A673 (cell line): ENCODE measurements at regions not wholly inside any gene's neighbourhood (a gene's known extent, or its start where the extent isn't known, plus 50 kb on each side); places are given as distances from the start of the nearest gene placed in this dataset.

Experiments used
- BruUV-seq: library from RNA; stranded (reverse); fragments of 400-500 nt; replicated peaks from 2 replicates; lab custom pipeline; 2021; lab: Mats Ljungman, UMichigan
- CTCF ChIA-PET: fragments of 300-600 bp; sonication (Branson Sonifier 250); formaldehyde crosslinking; loops from one replicate; lab custom pipeline; 2022; ENCODE audit warnings: antibody characterized with exemption; lab: Charles Lee
- POLR2A ChIA-PET: fragments of 300-600 bp; sonication (Branson Sonifier 250); formaldehyde crosslinking; loops from one replicate; lab custom pipeline; 2022; ENCODE audit warnings: antibody characterized with exemption; ENCODE audit not compliant: low non-redundant PET; lab: Charles Lee
- DNase-seq: peaks from one replicate; pipeline ENCODE4 v3.0.0-alpha.2; 2015; ENCODE audit warnings: low spot score
- H3K27ac ChIP-seq: fragments of 200-600 bp; sonication (generic); 2 replicates; pipeline ENCODE4 v1.5.1; 2016; ENCODE audit warnings: mixed run types, low read depth, mild to moderate bottlenecking, mixed read lengths, antibody characterized with exemption, low read length; ENCODE audit not compliant: poor library complexity, severe bottlenecking
- H3K27me3 ChIP-seq: fragments of 200-600 bp; sonication (generic); replicated peaks from 2 replicates; pipeline ENCODE4 v1.6.1; 2017; ENCODE audit warnings: mixed run types, low read depth, mild to moderate bottlenecking, mixed read lengths, antibody characterized with exemption, low read length; ENCODE audit not compliant: insufficient read depth, poor library complexity
- H3K36me3 ChIP-seq: fragments of 200-600 bp; sonication (generic); 2 replicates; pipeline ENCODE4 v1.6.1; 2016; ENCODE audit warnings: mixed run types, mild to moderate bottlenecking, mixed read lengths, antibody characterized with exemption, low read length; ENCODE audit not compliant: insufficient read depth, poor library complexity, severe bottlenecking
- H3K4me1 ChIP-seq: fragments of 200-600 bp; sonication (generic); 2 replicates; pipeline ENCODE4 v1.6.1; 2017; ENCODE audit warnings: mixed run types, mild to moderate bottlenecking, mixed read lengths, antibody characterized with exemption, low read length; ENCODE audit not compliant: insufficient read depth, poor library complexity, severe bottlenecking
- H3K4me3 ChIP-seq: fragments of 200-600 bp; sonication (generic); 2 replicates; pipeline ENCODE4 v1.5.1; 2016; ENCODE audit warnings: low read depth, mixed run types, mild to moderate bottlenecking, mixed read lengths, low read length; ENCODE audit not compliant: poor library complexity, severe bottlenecking
- H3K9me3 ChIP-seq: fragments of 200-600 bp; sonication (generic); 2 replicates; pipeline ENCODE4 v1.6.1; 2016; ENCODE audit warnings: mixed run types, low read depth, mild to moderate bottlenecking, mixed read lengths, antibody characterized with exemption, low read length; ENCODE audit not compliant: poor library complexity, severe bottlenecking
- EZH2 ChIP-seq: fragments of 200-600 bp; sonication (generic); IDR thresholded peaks from 2 replicates; pipeline ENCODE4 v1.6.1; 2017; ENCODE audit warnings: borderline replicate concordance, low read depth, mild to moderate bottlenecking, mixed read lengths, antibody characterized with exemption, low read length; ENCODE audit not compliant: poor library complexity, severe bottlenecking
- intact Hi-C: fragments of 100-400 bp; cut with micrococcal nuclease; formaldehyde crosslinking; loops from one replicate; pipeline ENCODE4 v1.10.0; 2022; ENCODE audit not compliant: unreplicated experiment
- TF ChIP-seq, protein P1 (sequence below): fragments of 300-800, 200-600 bp; sonication (generic); conservative IDR thresholded peaks from 2 replicates; pipeline ENCODE4 v1.5.1; 2017; ENCODE audit warnings: low read depth, mild to moderate bottlenecking, antibody characterized with exemption, low read length, moderate library complexity, mixed read lengths

GRCh38 chr1:232728507-232729263, 76.5 kb upstream of the MAP10 start:
- no TSS peak for BruUV-seq
- no peaks in the 10 kb centered on the region for H3K27me3 ChIP-seq
- ChIA-PET CTCF (no interaction called here), POLR2A (interaction anchor here (0.8 kb wide), 1 partner anchor 1111 kb away, joined by 3 read pairs; no protein-coding TSS in a partner anchor)
- no peak overlapping the region for H3K27ac ChIP-seq
- no peak overlapping the region for H3K4me3 ChIP-seq
- intact Hi-C loops = no loop called here
- H3K36me3 ChIP-seq = no peaks in the 10 kb centered on the region
- H3K4me1 ChIP-seq = peaks cover 4% of the 10 kb centered on the region
- H3K9me3 ChIP-seq = no peaks in the 10 kb centered on the region
- TF ChIP-seq EZH2 = no peak
- TF ChIP-seq, protein P1, sequence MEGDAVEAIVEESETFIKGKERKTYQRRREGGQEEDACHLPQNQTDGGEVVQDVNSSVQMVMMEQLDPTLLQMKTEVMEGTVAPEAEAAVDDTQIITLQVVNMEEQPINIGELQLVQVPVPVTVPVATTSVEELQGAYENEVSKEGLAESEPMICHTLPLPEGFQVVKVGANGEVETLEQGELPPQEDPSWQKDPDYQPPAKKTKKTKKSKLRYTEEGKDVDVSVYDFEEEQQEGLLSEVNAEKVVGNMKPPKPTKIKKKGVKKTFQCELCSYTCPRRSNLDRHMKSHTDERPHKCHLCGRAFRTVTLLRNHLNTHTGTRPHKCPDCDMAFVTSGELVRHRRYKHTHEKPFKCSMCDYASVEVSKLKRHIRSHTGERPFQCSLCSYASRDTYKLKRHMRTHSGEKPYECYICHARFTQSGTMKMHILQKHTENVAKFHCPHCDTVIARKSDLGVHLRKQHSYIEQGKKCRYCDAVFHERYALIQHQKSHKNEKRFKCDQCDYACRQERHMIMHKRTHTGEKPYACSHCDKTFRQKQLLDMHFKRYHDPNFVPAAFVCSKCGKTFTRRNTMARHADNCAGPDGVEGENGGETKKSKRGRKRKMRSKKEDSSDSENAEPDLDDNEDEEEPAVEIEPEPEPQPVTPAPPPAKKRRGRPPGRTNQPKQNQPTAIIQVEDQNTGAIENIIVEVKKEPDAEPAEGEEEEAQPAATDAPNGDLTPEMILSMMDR = no peak
- peak; percentile 35 for DNase-seq

DNA sequence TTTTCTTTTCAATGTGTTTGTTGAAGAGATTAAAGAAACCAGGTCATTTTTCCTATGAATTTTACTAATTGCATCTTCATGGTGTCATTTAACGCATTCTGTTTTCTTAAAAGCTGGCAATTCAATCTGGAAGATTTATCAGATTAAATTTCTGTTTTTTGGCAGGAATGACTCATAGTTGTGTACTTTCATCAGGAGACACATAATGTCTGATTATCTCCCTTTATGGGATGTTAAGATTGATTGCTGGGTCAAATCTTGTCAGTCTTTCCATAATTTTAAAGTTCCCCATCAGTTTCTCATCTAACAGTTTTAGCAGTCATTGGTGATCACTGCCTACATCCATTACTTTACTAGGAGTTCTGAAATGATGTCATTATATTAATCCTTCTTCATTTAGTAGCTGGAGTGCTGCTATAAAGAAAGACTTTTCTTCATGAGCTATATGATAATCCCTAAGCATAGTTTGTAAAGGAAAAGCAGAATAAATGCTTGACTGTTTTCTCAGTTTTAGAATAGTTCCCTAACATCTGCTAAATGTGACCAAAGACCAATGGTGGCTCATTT, 72.8 kb upstream of the MAP10 start:
- H3K27ac ChIP-seq = no peak overlapping the region
- H3K4me1 ChIP-seq = peaks cover 4% of the 10 kb centered on the region
- TF ChIP-seq, protein P1 = no peak
- no peaks in the 10 kb centered on the region for H3K36me3 ChIP-seq
- no peaks in the 10 kb centered on the region for H3K27me3 ChIP-seq
- no peaks in the 10 kb centered on the region for H3K9me3 ChIP-seq
- no peak overlapping the region for H3K4me3 ChIP-seq
- no peak for DNase-seq
- intact Hi-C loops = no loop called here
- BruUV-seq = no TSS peak
- CTCF ChIA-PET = no interaction called here
- POLR2A ChIA-PET = no interaction called here

DNA sequence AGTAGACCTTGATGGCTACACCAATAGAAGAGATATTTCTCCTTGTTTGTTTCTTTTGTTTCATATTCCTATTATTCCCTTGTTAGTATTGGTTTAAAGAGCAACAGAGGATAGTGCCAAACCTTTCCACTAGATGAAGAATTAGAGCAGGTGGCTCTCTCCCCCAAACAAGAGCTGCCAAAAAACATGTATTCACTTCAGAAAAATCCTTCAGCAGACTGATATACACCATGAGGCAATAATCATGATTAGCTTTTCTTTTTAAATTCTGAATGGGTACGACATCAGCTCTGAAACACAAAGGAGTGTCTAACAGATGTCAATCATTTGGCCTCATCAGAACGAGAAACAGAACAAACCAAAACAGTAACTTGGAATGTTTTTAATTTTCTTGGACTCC, 67.3 kb upstream of the MAP10 start:
- no peak for TF ChIP-seq EZH2
- TF ChIP-seq, protein P1 = no peak
- Histone ChIP-seq H3K4me3 (no peak overlapping the region), H3K36me3 (no peaks in the 10 kb centered on the region), H3K27ac (no peak overlapping the region), H3K9me3 (no peaks in the 10 kb centered on the region), H3K27me3 (no peaks in the 10 kb centered on the region), H3K4me1 (no peaks in the 10 kb centered on the region)
- no peak for DNase-seq
- intact Hi-C loops = no loop called here
- POLR2A ChIA-PET = no interaction called here
- CTCF ChIA-PET = no interaction called here
- no TSS peak for BruUV-seq
